ENCODE measurements at regions not wholly inside any gene's neighbourhood (a gene's known extent, or its start where the extent isn't known, plus 50 kb on each side); places are given as distances from the start of the nearest gene placed in this dataset.
"Not testable (repeated sequence)": the region's sequence is repeated elsewhere in the genome, so short reads cannot be mapped to it uniquely, and the experiment has no call there.

DNA sequence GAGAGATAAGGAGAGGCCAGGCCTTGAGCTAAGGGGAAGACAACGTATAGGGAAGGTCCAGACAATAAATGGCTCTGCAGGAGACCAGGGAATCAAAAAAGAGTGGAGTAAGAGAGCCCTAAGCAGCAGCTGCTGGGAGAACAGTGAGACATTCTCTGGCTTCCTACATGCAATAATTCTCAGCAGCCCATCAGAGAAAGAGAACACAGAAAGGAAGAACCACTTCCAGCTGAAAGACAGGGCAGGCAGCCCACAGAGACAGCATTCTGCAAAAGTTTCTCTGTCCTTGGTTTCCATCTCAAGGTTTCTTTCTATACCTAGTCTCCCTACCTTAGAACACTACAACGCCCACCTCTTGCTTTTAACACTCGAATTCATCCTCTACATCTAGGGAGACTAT is 189.9 kb downstream of the DEPDC1B start:
- Histone ChIP-seq H3K27me3 (ENCODE audit: insufficient read depth, low read length) (no peaks in the 10 kb centered on the region), H2AFZ (ENCODE audit: low read depth, low read length) (no peak overlapping the region), H3K4me1 (ENCODE audit: insufficient read depth, low read length) (no peaks in the 10 kb centered on the region), H3K4me3 (ENCODE audit: low read length) (no peak overlapping the region), H3K9me3 (ENCODE audit: low read length) (no peaks in the 10 kb centered on the region), H3K36me3 (ENCODE audit: insufficient read depth, low read length) (no peaks in the 10 kb centered on the region)

- no peaks in the 10 kb centered on the region for H3K36me3 ChIP-seq (ENCODE audit: insufficient read depth, low read length)
- H2AFZ ChIP-seq (ENCODE audit: low read depth, low read length) = no peak overlapping the region
- no peaks in the 10 kb centered on the region for H3K27me3 ChIP-seq (ENCODE audit: insufficient read depth, low read length)
- H3K4me1 ChIP-seq (ENCODE audit: insufficient read depth, low read length) = no peaks in the 10 kb centered on the region
- H3K9me3 ChIP-seq (ENCODE audit: low read length) = no peaks in the 10 kb centered on the region
- H3K4me3 ChIP-seq (ENCODE audit: low read length) = no peak overlapping the region
Measured at GRCh38 chr5:60509519-60509918, 190.4 kb downstream of the DEPDC1B start.

- Histone ChIP-seq H2AFZ (ENCODE audit: low read depth, low read length) (no peak overlapping the region), H3K9me3 (ENCODE audit: low read length) (no peaks in the 10 kb centered on the region), H3K4me1 (ENCODE audit: insufficient read depth, low read length) (no peaks in the 10 kb centered on the region), H3K27me3 (ENCODE audit: insufficient read depth, low read length) (no peaks in the 10 kb centered on the region), H3K4me3 (ENCODE audit: low read length) (no peak overlapping the region), H3K36me3 (ENCODE audit: insufficient read depth, low read length) (no peaks in the 10 kb centered on the region)
Measured at GRCh38 chr5:60507687-60508086, 192.3 kb downstream of the DEPDC1B start.

DNA sequence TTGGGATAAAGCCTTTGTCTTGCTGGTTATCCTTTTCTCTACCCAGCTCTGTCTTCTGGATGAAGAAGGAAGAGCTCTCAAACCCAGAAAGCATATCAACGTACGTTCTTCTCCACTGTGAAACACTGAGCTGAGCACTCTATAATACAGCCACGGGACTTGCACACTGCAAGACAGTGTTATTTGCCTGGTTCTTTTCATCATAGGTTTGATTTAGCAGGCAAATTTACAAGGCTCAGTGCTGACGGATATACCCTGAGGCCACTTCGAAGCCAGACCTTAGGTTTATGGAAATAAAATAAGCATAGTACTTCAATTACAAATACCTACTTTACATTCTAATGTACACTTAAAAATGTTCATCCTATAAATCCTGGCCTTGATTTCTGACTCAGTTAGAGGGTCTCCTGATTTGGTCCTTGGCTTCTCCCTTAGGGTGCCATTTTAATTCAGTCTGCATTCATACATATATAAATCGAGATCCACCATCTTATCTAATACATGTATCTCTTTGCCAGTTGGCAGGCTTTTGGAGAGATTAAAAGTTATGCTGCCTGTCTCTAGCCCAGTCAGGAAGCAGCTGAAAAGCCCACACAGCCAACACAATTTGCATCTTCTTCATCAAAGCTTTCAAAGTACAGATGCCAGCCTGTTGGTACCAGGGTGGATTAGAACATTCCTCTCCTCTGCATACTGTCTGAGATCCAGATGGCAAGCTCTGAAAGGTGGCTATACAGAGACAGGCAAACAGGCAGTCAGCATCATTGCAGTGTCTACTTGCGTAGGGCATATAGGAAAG is 194.4 kb downstream of the DEPDC1B start:
- Histone ChIP-seq H2AFZ (ENCODE audit: low read depth, low read length) (no peak overlapping the region), H3K36me3 (ENCODE audit: insufficient read depth, low read length) (no peaks in the 10 kb centered on the region), H3K4me1 (ENCODE audit: insufficient read depth, low read length) (no peaks in the 10 kb centered on the region), H3K27me3 (ENCODE audit: insufficient read depth, low read length) (no peaks in the 10 kb centered on the region), H3K4me3 (ENCODE audit: low read length) (no peak overlapping the region), H3K9me3 (ENCODE audit: low read length) (no peaks in the 10 kb centered on the region)

- Histone ChIP-seq H2AFZ (ENCODE audit: low read depth, low read length) (no peak overlapping the region), H3K36me3 (ENCODE audit: insufficient read depth, low read length) (no peaks in the 10 kb centered on the region), H3K27me3 (ENCODE audit: insufficient read depth, low read length) (no peaks in the 10 kb centered on the region), H3K4me1 (ENCODE audit: insufficient read depth, low read length) (no peaks in the 10 kb centered on the region), H3K9me3 (ENCODE audit: low read length) (no peaks in the 10 kb centered on the region), H3K4me3 (ENCODE audit: low read length) (no peak overlapping the region)
Measured at GRCh38 chr5:60504342-60504741, 195.6 kb downstream of the DEPDC1B start.

DNA sequence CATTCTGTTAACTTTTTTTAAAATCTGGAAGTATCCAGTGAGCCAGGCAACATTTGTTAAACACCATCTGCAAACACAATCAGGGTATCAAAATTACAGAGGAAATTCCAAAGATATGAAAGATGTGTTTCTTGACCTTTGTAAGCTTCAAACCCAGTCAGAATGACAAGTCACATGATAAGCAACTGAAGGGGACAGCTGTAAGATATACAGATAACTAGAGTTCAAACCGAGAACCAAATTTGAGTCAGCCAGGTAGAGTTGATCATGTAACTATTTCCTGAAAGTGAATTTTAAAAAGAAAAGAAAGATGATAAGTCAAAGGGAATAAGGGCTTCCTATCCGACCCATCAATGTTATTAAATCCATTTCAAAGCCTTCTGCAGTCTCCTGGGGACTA is 196.2 kb downstream of the DEPDC1B start:
- H2AFZ ChIP-seq (ENCODE audit: low read depth, low read length) = no peak overlapping the region
- no peaks in the 10 kb centered on the region for H3K4me1 ChIP-seq (ENCODE audit: insufficient read depth, low read length)
- H3K9me3 ChIP-seq (ENCODE audit: low read length) = no peaks in the 10 kb centered on the region
- H3K36me3 ChIP-seq (ENCODE audit: insufficient read depth, low read length) = no peaks in the 10 kb centered on the region
- no peak overlapping the region for H3K4me3 ChIP-seq (ENCODE audit: low read length)
- no peaks in the 10 kb centered on the region for H3K27me3 ChIP-seq (ENCODE audit: insufficient read depth, low read length)

- Histone ChIP-seq H3K36me3 (ENCODE audit: insufficient read depth, low read length) (no peaks in the 10 kb centered on the region), H2AFZ (ENCODE audit: low read depth, low read length) (no peak overlapping the region), H3K9me3 (ENCODE audit: low read length) (no peaks in the 10 kb centered on the region), H3K27me3 (ENCODE audit: insufficient read depth, low read length) (no peaks in the 10 kb centered on the region), H3K4me3 (ENCODE audit: low read length) (no peak overlapping the region), H3K4me1 (ENCODE audit: insufficient read depth, low read length) (no peaks in the 10 kb centered on the region)
Measured at GRCh38 chr5:60497706-60498500, 202.1 kb downstream of the DEPDC1B start.

- Histone ChIP-seq H3K27me3 (ENCODE audit: insufficient read depth, low read length) (no peaks in the 10 kb centered on the region), H3K4me1 (ENCODE audit: insufficient read depth, low read length) (no peaks in the 10 kb centered on the region), H2AFZ (ENCODE audit: low read depth, low read length) (no peak overlapping the region), H3K9me3 (ENCODE audit: low read length) (no peaks in the 10 kb centered on the region), H3K4me3 (ENCODE audit: low read length) (no peak overlapping the region), H3K36me3 (ENCODE audit: insufficient read depth, low read length) (no peaks in the 10 kb centered on the region)
Measured at GRCh38 chr5:60495644-60496520, 204.1 kb downstream of the DEPDC1B start.

DNA sequence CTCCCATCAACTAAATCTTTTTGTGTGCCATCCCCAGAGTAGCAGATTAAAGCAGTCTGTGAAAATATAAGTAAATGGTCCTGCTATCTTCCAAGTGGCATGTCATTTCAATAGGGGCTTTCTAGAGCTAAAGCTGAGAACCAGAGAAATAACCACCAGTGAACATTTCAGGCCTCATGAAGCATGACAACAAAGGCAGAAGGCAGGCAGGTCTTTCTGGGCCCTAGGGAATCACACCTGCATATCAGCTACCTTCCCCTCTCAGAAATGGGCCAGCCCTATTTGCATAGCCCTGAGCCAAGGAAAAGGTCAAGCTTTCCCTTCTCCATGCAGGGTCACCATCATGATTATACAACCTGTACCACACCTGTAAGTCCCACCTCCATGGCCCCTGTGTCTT is 205.3 kb downstream of the DEPDC1B start:
- H3K27me3 ChIP-seq (ENCODE audit: insufficient read depth, low read length) = no peaks in the 10 kb centered on the region

GRCh38 chr5:60494144-60494543 is 205.8 kb downstream of the DEPDC1B start:
- Histone ChIP-seq H3K4me3 (ENCODE audit: low read length) (no peak overlapping the region), H3K9me3 (ENCODE audit: low read length) (no peaks in the 10 kb centered on the region), H3K36me3 (ENCODE audit: insufficient read depth, low read length) (no peaks in the 10 kb centered on the region), H3K4me1 (ENCODE audit: insufficient read depth, low read length) (no peaks in the 10 kb centered on the region), H2AFZ (ENCODE audit: low read depth, low read length) (no peak overlapping the region), H3K27me3 (ENCODE audit: insufficient read depth, low read length) (no peaks in the 10 kb centered on the region)

More for the DNA sequence above, 205.3 kb downstream of the DEPDC1B start:
- H3K4me1 ChIP-seq (ENCODE audit: insufficient read depth, low read length) = no peaks in the 10 kb centered on the region
- no peak overlapping the region for H3K4me3 ChIP-seq (ENCODE audit: low read length)
- no peaks in the 10 kb centered on the region for H3K9me3 ChIP-seq (ENCODE audit: low read length)
- no peak overlapping the region for H2AFZ ChIP-seq (ENCODE audit: low read depth, low read length)
- no peaks in the 10 kb centered on the region for H3K36me3 ChIP-seq (ENCODE audit: insufficient read depth, low read length)

DNA sequence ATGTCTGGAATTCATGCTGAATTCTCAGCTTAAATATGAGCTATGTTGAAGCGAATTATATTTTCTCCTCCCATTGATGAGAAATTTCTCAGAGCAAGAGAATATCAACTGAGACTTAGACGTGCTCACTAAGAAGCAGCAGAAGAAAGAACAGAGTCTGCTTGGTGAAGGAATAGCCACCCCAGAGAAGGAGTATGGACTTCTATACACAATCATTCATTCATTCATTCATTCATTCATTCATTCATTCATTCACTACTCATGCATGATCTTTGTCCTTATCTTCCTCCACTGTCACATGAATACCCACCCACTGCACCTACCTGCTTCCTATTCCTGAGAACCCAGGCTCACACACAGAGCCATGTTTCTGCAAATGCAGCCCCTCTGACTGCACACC is 206.6 kb downstream of the DEPDC1B start:
- no peaks in the 10 kb centered on the region for H3K27me3 ChIP-seq (ENCODE audit: insufficient read depth, low read length)
- H3K9me3 ChIP-seq (ENCODE audit: low read length) = no peaks in the 10 kb centered on the region
- no peak overlapping the region for H2AFZ ChIP-seq (ENCODE audit: low read depth, low read length)
- no peak overlapping the region for H3K4me3 ChIP-seq (ENCODE audit: low read length)
- H3K36me3 ChIP-seq (ENCODE audit: insufficient read depth, low read length) = no peaks in the 10 kb centered on the region
- no peaks in the 10 kb centered on the region for H3K4me1 ChIP-seq (ENCODE audit: insufficient read depth, low read length)

GRCh38 chr5:60492958-60493357 is 207.0 kb downstream of the DEPDC1B start:
- H3K27me3 ChIP-seq (ENCODE audit: insufficient read depth, low read length) = no peaks in the 10 kb centered on the region
- H3K4me1 ChIP-seq (ENCODE audit: insufficient read depth, low read length) = no peaks in the 10 kb centered on the region
- no peaks in the 10 kb centered on the region for H3K36me3 ChIP-seq (ENCODE audit: insufficient read depth, low read length)
- no peaks in the 10 kb centered on the region for H3K9me3 ChIP-seq (ENCODE audit: low read length)
- no peak overlapping the region for H3K4me3 ChIP-seq (ENCODE audit: low read length)
- H2AFZ ChIP-seq (ENCODE audit: low read depth, low read length) = no peak overlapping the region

DNA sequence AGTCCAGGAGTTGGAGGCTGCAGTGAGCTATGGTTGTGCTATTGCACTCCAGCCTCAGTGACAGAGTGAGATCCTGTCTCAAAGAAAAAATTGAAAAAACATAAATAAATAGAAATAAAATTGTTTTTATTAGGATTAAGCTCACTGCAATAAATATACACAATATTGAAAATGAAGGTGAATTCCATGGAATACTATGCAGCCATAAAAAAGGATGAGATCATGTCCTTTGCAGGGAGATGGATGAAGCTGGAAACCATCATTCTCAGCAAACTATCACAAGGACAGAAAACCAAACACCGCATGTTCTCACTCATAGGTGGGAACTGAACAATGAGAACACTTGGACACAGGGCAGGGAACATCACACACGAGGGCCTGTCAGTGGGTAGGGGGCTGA is 207.6 kb downstream of the DEPDC1B start:
- not testable (repeated sequence) for H3K36me3 ChIP-seq (ENCODE audit: insufficient read depth, low read length); H2AFZ ChIP-seq (ENCODE audit: low read depth, low read length); H3K4me3 ChIP-seq (ENCODE audit: low read length); H3K9me3 ChIP-seq (ENCODE audit: low read length); H3K4me1 ChIP-seq (ENCODE audit: insufficient read depth, low read length); H3K27me3 ChIP-seq (ENCODE audit: insufficient read depth, low read length)

Data from neuron (in vitro differentiated cells).